GM12875 (cell line): ENCODE measurements at regions not wholly inside any gene's neighbourhood (a gene's known extent, or its start where the extent isn't known, plus 50 kb on each side); places are given as distances from the start of the nearest gene placed in this dataset.

Experiments
- H3K4me3 ChIP-seq: one replicate; pipeline ENCODE4 v1.5.1; 2011; ENCODE audit warnings: low read depth, low read length, control low read depth
- CTCF ChIP-seq: IDR thresholded peaks from 2 replicates; pipeline ENCODE4 v1.5.1; 2011; ENCODE audit warnings: low read depth, mild to moderate bottlenecking, control low read depth, inconsistent platforms, low read length, moderate library complexity, borderline replicate concordance; ENCODE audit not compliant: insufficient read depth

DNA sequence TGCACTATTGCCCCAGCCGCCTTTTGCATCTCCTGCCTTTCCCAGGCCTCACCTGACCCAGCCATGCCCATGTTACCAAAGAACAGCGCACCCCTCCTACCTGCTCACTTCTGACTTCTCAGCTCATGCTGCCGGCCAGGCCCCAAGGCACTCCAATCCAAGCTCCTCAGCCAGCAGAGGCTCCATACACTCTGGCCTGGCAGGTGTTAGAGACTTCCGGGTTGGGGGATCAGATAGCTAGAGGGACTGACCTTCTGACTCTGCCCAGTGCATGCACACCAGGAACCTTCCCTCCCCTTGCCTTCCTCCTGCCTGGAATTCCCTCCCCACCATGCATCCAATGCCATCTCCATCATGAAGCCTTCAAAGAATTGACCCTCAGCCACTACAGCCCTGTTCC, 56.2 kb upstream of the ZMIZ1 start:
- H3K4me3 ChIP-seq, result no peak overlapping the region
- TF ChIP-seq CTCF, result no peak

- H3K4me3 ChIP-seq, result no peak overlapping the region
- no peak for TF ChIP-seq CTCF
These were observed 55.3 kb upstream of the ZMIZ1 start for GRCh38 chr10:79013406-79013987.

DNA sequence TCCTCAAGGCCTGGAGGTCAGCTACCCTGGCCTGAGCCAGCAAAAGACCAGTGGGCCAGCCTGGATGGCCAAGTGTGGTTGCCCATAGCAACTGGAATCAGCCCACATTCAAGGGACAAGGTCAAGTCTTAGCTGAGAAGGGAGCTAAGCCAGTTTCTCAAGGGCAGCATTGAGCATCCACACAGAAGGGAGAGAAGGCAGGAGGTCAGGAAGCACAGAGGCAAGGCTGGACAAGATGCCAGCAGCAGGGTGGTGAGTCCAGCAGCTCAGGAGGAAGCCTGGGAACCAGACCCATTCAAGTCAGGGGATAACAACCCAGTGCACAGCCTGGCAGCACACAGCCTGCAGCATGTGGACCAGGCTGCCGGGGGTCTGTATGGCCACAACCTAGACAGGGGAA, 54.0 kb upstream of the ZMIZ1 start:
- TF ChIP-seq CTCF, result no peak
- H3K4me3 ChIP-seq, result no peak overlapping the region

- no peak overlapping the region for H3K4me3 ChIP-seq
- TF ChIP-seq CTCF, result no peak
These were observed 50.8 kb upstream of the ZMIZ1 start for GRCh38 chr10:79017882-79018520.

DNA sequence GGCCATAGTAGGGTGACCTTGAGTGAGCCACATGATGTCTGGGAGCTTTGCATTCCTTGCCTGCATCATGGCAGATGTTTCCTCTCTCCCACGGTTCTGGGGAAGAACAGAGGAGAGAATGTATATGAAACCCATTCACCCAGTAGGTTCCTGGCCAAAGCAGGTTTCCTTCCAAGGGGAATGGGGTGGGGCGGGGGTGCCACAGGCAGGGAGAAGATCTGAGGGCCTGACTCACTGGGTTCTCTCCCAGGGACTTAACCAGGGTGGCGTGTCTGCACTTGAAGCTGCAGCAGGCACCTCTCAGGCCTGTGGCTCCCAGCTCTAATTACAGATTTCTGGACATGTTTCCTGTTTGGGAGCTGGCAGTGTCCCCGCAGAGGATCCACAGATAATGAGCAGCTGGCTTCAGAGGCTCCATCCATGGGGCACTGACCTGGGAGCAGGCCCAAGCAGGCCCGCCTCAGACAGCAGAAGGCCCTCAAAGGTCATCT, 50.2 kb upstream of the ZMIZ1 start:
- H3K4me3 ChIP-seq, result no peak overlapping the region
- TF ChIP-seq CTCF, result no peak
